Stomach (tissue), 8 donors: ENCODE measurements at regions not wholly inside any gene's neighbourhood (a gene's known extent, or its start where the extent isn't known, plus 50 kb on each side); places are given as distances from the start of the nearest gene placed in this dataset.

Source experiments
- DNase-seq, 2 donors: peaks; one replicate each; pipeline versions ENCODE4 v3.0.0 to v3.0.0-alpha.2; 2013 to 2019
- H3K27ac ChIP-seq, 5 donors: fragments of 200-600 bp in 4 of 5; sonication (generic) in 4 of 5; one replicate each; pipeline ENCODE4 v1.5.1; 2013 to 2019; ENCODE audit warnings: mild to moderate bottlenecking in 1 of 5, moderate library complexity in 1 of 5
- H3K27me3 ChIP-seq, 3 donors: fragments of 200-600 bp; sonication (generic); one replicate each; pipeline ENCODE4 v1.5.1; 2017 to 2019; ENCODE audit warnings: mixed run types in 1 of 3
- H3K36me3 ChIP-seq, 4 donors: fragments of 200-600 bp; sonication (generic); 1 replicate in 3 of 4; 2 replicates in 1 of 4; pipeline ENCODE4 v1.5.1; 2016 to 2019
- H3K4me1 ChIP-seq, 4 donors: fragments of 200-600 bp; sonication (generic); one replicate each; pipeline ENCODE4 v1.5.1; 2016 to 2019
- H3K4me3 ChIP-seq, 4 donors: fragments of 200-600 bp; sonication (generic) in 3 of 4; one replicate each; pipeline ENCODE4 v1.5.1; 2016 to 2019; ENCODE audit warnings: mild to moderate bottlenecking in 1 of 4
- H3K9me3 ChIP-seq, 4 donors: fragments of 200-600 bp; sonication (generic); one replicate each; pipeline ENCODE4 v1.5.1; 2016 to 2019
- EP300 ChIP-seq: sonication (generic); formaldehyde crosslinking; IDR thresholded peaks from one replicate; pipeline ENCODE4 v1.6.1; 2017; ENCODE audit warnings: antibody characterized with exemption
- POLR2A ChIP-seq, 4 donors: fragments of 450-650 bp; IDR thresholded peaks; one replicate each; pipeline ENCODE4 v1.6.1; 2016; ENCODE audit warnings: antibody characterized with exemption in 4 of 4, control low read depth in 2 of 4, mild to moderate bottlenecking in 1 of 4, moderate library complexity in 1 of 4
- POLR2AphosphoS5 ChIP-seq, 3 donors: sonication (generic); formaldehyde crosslinking; IDR thresholded peaks; one replicate each; pipeline ENCODE4 v1.6.1; 2016; ENCODE audit warnings: antibody characterized with exemption in 3 of 3
- WGBS, 5 donors: extraction: QIAGEN DNeasy Blood & Tissue Kit in 3 of 5; methylation state at CpG; one replicate each; pipeline versions ENCODE4 v1.1.5 to v1.1.7; 2013 to 2018; 5-methylcytosine and 5-hydroxymethylcytosine counted together
- intact Hi-C: fragments of 100-400 bp; cut with DNase I; formaldehyde crosslinking; loops from one replicate; pipeline ENCODE4 v1.15.1; 2023; ENCODE audit warnings: low total_unique reads
- TF ChIP-seq, protein P1 (sequence below), 7 experiments: fragments of 450-650 bp in 4 of 7; fragments of 200-600 bp in 3 of 7; sonication (generic) in 3 of 7; IDR thresholded peaks; one replicate each; pipeline ENCODE4 v1.5.1; 2016 to 2019; ENCODE audit warnings: antibody characterized with exemption in 7 of 7, control low read depth in 2 of 7, mild to moderate bottlenecking in 1 of 7
- donor health status: healthy with polysubstance abuse.
- donor health status: Bipolar disorder and iron deficiency.
- donor health status: healthy.

DNA sequence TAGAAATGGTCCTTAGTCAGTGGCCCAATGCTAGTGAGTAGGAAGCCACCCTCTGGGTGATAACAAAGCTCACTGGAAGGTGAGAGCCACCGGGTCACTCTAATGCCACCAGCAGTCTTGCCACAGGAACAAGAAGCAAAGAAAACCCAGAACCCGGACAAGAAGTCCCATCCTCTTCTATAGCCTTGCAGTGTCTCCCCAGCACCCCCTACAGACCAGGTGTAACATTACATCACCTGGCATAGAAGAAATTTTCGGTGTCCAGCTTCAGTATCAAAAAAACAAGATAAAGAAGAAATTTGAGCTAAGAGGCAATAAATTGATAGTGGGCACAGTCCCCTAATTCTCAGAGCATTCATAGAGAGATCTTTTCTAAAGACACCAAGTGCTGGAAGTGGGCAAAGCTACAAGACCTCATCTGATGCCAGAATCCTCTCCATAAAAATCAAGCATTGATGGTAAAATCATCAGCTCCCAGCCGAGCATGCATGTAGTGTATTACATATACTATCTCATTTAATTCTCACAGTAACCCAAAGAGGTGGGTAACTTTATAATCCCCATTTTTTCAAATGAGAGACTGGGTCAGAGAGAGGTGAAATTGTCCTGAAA, 491.0 kb downstream of the MATN1 start:
- Histone ChIP-seq H3K4me3 (no peak overlapping the region), H3K27me3 (peaks cover 0 to 26% (median 3%) of the 10 kb centered on the region in 3 donors), H3K4me1 (no peaks in the 10 kb centered on the region), H3K9me3 (no peaks in the 10 kb centered on the region), H3K27ac (no peak overlapping the region), H3K36me3 (no peaks in the 10 kb centered on the region)
- intact Hi-C loops: no loop called here
- DNase-seq: peak in 1 of 2 donors; percentile 5
- TF ChIP-seq POLR2AphosphoS5 (IDR thresholded peaks at IDR 0.05): no peak
- TF ChIP-seq, protein P1, sequence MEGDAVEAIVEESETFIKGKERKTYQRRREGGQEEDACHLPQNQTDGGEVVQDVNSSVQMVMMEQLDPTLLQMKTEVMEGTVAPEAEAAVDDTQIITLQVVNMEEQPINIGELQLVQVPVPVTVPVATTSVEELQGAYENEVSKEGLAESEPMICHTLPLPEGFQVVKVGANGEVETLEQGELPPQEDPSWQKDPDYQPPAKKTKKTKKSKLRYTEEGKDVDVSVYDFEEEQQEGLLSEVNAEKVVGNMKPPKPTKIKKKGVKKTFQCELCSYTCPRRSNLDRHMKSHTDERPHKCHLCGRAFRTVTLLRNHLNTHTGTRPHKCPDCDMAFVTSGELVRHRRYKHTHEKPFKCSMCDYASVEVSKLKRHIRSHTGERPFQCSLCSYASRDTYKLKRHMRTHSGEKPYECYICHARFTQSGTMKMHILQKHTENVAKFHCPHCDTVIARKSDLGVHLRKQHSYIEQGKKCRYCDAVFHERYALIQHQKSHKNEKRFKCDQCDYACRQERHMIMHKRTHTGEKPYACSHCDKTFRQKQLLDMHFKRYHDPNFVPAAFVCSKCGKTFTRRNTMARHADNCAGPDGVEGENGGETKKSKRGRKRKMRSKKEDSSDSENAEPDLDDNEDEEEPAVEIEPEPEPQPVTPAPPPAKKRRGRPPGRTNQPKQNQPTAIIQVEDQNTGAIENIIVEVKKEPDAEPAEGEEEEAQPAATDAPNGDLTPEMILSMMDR (IDR thresholded peaks at IDR 0.05): peak in 3 of 7 experiments; percentile 18 to 43 (median 35)
- 29 to 39% (median 31%) methylated on average over 4 of the region's 4 CpGs for WGBS, 5 donors

DNA sequence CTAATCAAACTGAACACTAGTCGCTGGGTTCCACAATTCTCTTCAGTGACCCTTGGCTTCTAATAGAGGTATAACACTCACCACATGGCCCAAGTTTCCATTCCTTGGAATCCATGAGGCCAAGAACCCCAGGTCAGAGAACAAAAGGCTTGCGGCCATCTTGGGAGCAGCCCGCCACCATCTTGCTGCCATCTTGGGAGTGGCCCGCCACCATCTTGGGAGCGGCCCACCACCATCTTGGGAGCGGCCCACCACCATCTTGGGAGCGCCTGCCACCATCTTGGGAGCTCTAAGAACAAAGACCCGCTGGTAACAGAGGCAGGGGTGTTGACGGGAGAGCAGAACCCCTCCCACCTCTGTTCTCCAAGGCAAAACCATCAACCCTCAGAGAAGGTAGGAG, 493.4 kb downstream of the MATN1 start:
- Histone ChIP-seq H3K4me3 (no peak overlapping the region), H3K27me3 (peaks cover 0 to 38% (median 5%) of the 10 kb centered on the region in 3 donors), H3K9me3 (no peaks in the 10 kb centered on the region), H3K36me3 (no peaks in the 10 kb centered on the region), H3K4me1 (no peaks in the 10 kb centered on the region), H3K27ac (no peak overlapping the region)
- WGBS, 5 donors: 87 to 94% (median 90%) methylated on average over 6 to 9 of the region's 9 CpGs
- TF ChIP-seq POLR2AphosphoS5 (IDR thresholded peaks at IDR 0.05): no peak
- TF ChIP-seq, protein P1 (IDR thresholded peaks at IDR 0.05): no peak
- no peak for TF ChIP-seq EP300
- no peak for TF ChIP-seq POLR2A (IDR thresholded peaks at IDR 0.05)
- intact Hi-C loops: no loop called here
- DNase-seq: no peak

DNA sequence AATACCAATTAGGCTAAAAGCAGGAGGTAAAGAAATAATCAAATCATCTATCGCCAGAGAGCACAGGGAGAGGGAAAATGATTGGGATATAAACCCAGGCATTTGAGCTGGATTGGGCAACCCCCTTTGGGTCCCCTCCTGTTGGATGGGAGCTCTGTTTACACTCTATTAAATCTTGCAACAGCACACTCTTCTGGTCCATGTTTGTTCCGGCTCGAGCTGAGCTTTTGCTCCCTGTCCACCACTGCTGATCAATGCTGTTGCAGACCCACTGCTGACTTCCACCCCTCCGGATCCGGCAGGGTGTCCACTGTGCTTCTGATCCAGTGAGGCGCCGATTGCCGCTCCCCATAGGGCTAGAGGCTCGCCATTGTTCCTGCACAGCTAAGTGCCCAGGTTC, 493.8 kb downstream of the MATN1 start:
- TF ChIP-seq POLR2AphosphoS5 (IDR thresholded peaks at IDR 0.05): no peak
- no peak for TF ChIP-seq POLR2A (IDR thresholded peaks at IDR 0.05)
- TF ChIP-seq, protein P1 (IDR thresholded peaks at IDR 0.05): no peak
- no peak for TF ChIP-seq EP300
- Histone ChIP-seq H3K4me1 (no peaks in the 10 kb centered on the region), H3K4me3 (no peak overlapping the region), H3K27ac (no peak overlapping the region), H3K9me3 (no peaks in the 10 kb centered on the region), H3K36me3 (no peaks in the 10 kb centered on the region), H3K27me3 (peaks cover 0 to 41% (median 5%) of the 10 kb centered on the region in 3 donors)
- intact Hi-C loops: no loop called here
- DNase-seq: no peak
- 72 to 87% (median 77%) methylated on average over 9 of the region's 9 CpGs for WGBS, 5 donors

DNA sequence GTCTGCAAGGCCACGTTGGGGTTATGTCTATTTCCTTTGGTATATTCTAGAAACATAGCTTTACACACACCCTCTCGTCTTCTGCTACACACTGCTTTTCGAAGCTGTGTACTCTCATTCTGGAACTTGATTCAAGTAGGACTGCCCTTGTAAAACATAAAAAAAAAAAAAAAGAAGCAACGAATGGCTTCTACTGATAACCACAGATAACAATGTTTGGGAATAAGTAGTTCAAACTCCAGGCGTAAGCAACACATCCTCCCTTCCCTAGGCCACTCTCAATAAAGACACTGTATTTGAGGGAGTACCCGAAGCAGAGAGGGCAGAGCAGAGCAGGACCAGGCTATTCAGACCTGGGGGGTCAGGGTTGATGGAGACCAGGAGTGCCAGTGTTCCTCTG, 496.7 kb downstream of the MATN1 start:
- H3K27me3 ChIP-seq: peaks cover 0 to 49% (median 5%) of the 10 kb centered on the region in 3 donors
- H3K4me1 ChIP-seq: no peaks in the 10 kb centered on the region
- no peaks in the 10 kb centered on the region for H3K36me3 ChIP-seq
- no peak overlapping the region for H3K4me3 ChIP-seq
- no peak for TF ChIP-seq EP300
- TF ChIP-seq POLR2AphosphoS5 (IDR thresholded peaks at IDR 0.05): no peak
- no peak for TF ChIP-seq POLR2A (IDR thresholded peaks at IDR 0.05)
- TF ChIP-seq, protein P1 (IDR thresholded peaks at IDR 0.05): no peak
- no peak overlapping the region for H3K27ac ChIP-seq
- intact Hi-C loops: no loop called here
- DNase-seq: no peak
- peaks cover 0 to 4% (median 0%) of the 10 kb centered on the region in 4 donors for H3K9me3 ChIP-seq
- 16 to 31% (median 26%) methylated on average over 6 of the region's 6 CpGs for WGBS, 5 donors
